ENCODE measurements at regions not wholly inside any gene's neighbourhood (a gene's known extent, or its start where the extent isn't known, plus 50 kb on each side); places are given as distances from the start of the nearest gene placed in this dataset.

DNA sequence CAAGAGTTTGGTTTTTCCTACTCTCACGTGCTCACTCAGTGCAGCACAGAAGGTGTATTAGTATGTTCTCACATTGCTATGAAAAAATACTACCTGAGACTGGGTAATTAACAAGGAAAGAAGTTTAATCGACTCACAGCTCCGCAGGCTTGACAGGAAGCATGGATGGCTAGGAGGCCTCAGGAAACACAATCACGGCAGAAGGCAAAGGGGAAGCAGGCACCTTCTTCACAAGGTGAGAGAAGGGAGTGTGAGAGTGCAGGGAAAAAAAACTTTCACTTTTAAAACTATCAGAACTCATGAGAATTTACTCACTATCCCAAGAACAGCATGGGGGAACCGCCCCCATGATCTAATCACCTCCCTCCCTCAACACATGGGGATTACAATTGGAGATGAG, 185.8 kb upstream of the TMPO start:
- H3K36me3 ChIP-seq, result no peaks in the 10 kb centered on the region
- no peak overlapping the region for H3K27ac ChIP-seq
- DNase-seq, result no peak
- no peak overlapping the region for H3K4me3 ChIP-seq
- H3K4me1 ChIP-seq, result no peaks in the 10 kb centered on the region
- intact Hi-C loops (cut with DNase I; ENCODE audit: low total_unique reads), result no loop called here
- H3K27me3 ChIP-seq, result peaks cover 0 to 3% (median 0%) of the 10 kb centered on the region in 3 donors
- no peaks in the 10 kb centered on the region for H3K9me3 ChIP-seq
- TF ChIP-seq POLR2A (IDR thresholded peaks at IDR 0.05), result no peak
- no peak for TF ChIP-seq POLR2AphosphoS5 (IDR thresholded peaks at IDR 0.05)
- TF ChIP-seq EP300 (IDR thresholded peaks at IDR 0.05), result no peak
- TF ChIP-seq, protein P1, sequence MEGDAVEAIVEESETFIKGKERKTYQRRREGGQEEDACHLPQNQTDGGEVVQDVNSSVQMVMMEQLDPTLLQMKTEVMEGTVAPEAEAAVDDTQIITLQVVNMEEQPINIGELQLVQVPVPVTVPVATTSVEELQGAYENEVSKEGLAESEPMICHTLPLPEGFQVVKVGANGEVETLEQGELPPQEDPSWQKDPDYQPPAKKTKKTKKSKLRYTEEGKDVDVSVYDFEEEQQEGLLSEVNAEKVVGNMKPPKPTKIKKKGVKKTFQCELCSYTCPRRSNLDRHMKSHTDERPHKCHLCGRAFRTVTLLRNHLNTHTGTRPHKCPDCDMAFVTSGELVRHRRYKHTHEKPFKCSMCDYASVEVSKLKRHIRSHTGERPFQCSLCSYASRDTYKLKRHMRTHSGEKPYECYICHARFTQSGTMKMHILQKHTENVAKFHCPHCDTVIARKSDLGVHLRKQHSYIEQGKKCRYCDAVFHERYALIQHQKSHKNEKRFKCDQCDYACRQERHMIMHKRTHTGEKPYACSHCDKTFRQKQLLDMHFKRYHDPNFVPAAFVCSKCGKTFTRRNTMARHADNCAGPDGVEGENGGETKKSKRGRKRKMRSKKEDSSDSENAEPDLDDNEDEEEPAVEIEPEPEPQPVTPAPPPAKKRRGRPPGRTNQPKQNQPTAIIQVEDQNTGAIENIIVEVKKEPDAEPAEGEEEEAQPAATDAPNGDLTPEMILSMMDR (IDR thresholded peaks at IDR 0.05), result no peak
- 59 to 64% (median 61%) methylated on average over 5 of the region's 5 CpGs for WGBS, 5 donors

DNA sequence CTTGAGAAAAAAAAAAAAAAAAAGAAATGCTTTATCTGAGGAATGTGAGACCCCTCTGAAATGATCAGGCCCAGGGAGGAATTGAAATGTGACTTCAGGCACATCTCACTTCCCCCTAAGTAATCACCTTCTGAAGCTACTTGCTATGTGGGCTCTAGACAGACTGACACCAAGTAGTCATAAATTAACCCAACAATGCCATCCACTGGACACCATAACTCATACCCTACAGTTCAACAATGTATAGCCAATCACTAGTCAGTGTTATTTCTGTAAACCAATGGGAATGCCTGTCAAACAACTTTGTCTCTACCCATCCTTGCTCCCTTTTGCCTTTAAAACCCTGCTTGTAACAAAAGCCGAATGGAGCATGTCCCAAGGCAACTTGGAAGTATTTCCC, 182.7 kb upstream of the TMPO start:
- Histone ChIP-seq H3K9me3 (no peaks in the 10 kb centered on the region), H3K36me3 (no peaks in the 10 kb centered on the region)
- WGBS, 5 donors, result 58 to 92% (median 84%) methylated on average over 1 of the region's 1 CpG

DNA sequence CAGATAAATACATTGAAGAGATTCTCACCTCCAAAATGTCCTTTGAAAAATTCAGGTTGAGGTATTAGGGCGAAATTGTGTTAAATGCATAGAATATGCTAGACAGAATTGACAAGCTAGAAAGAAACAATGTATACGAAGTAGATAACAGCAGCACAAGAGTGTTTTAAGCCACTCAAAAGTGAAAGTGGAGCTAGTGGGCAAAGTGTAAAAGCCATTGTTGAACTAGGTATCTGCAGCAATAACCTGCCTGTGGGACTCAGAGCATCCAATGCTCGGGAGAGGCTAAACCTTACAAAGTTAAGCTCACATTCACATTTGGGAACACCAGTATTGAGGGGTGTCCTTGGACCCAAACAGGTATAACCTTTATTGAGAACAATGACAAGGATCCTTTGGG, 180.6 kb upstream of the TMPO start:
- H3K27me3 ChIP-seq, result peaks cover 0 to 4% (median 4%) of the 10 kb centered on the region in 3 donors
- TF ChIP-seq, protein P1 (IDR thresholded peaks at IDR 0.05), result no peak
- TF ChIP-seq POLR2A (IDR thresholded peaks at IDR 0.05) (no peak), POLR2AphosphoS5 (IDR thresholded peaks at IDR 0.05) (no peak), EP300 (IDR thresholded peaks at IDR 0.05) (no peak)
- no peaks in the 10 kb centered on the region for H3K4me1 ChIP-seq
- no peaks in the 10 kb centered on the region for H3K36me3 ChIP-seq
- WGBS, 5 donors, result 63 to 74% (median 69%) methylated on average over 3 of the region's 3 CpGs
- intact Hi-C loops (cut with DNase I; ENCODE audit: low total_unique reads), result no loop called here
- no peak overlapping the region for H3K27ac ChIP-seq
- no peak for DNase-seq
- H3K4me3 ChIP-seq, result no peak overlapping the region
- H3K9me3 ChIP-seq, result no peaks in the 10 kb centered on the region

More for the DNA sequence above, 182.7 kb upstream of the TMPO start:
- no peaks in the 10 kb centered on the region for H3K4me1 ChIP-seq
- H3K27ac ChIP-seq, result no peak overlapping the region
- TF ChIP-seq, protein P1 (IDR thresholded peaks at IDR 0.05), result no peak
- TF ChIP-seq POLR2AphosphoS5 (IDR thresholded peaks at IDR 0.05) (no peak), EP300 (IDR thresholded peaks at IDR 0.05) (no peak), POLR2A (IDR thresholded peaks at IDR 0.05) (no peak)
- intact Hi-C loops (cut with DNase I; ENCODE audit: low total_unique reads), result no loop called here
- peaks cover 0 to 4% (median 0%) of the 10 kb centered on the region in 3 donors for H3K27me3 ChIP-seq
- no peak for DNase-seq
- H3K4me3 ChIP-seq, result no peak overlapping the region

GRCh38 chr12:98341026-98341425, 174.4 kb upstream of the TMPO start:
- Histone ChIP-seq H3K27me3 (peaks cover 0 to 4% (median 4%) of the 10 kb centered on the region in 3 donors), H3K4me3 (no peak overlapping the region), H3K4me1 (no peaks in the 10 kb centered on the region), H3K36me3 (no peaks in the 10 kb centered on the region), H3K9me3 (no peaks in the 10 kb centered on the region), H3K27ac (no peak overlapping the region)
- 63 to 76% (median 68%) methylated on average over 6 of the region's 6 CpGs for WGBS, 5 donors
- TF ChIP-seq EP300 (IDR thresholded peaks at IDR 0.05) (no peak), POLR2A (IDR thresholded peaks at IDR 0.05) (no peak), POLR2AphosphoS5 (IDR thresholded peaks at IDR 0.05) (no peak)
- TF ChIP-seq, protein P1 (IDR thresholded peaks at IDR 0.05), result no peak
- no peak for DNase-seq
- intact Hi-C loops (cut with DNase I; ENCODE audit: low total_unique reads), result no loop called here

All from stomach (tissue), 8 donors.